GM23338 (cell line): ENCODE measurements at regions not wholly inside any gene's neighbourhood (a gene's known extent, or its start where the extent isn't known, plus 50 kb on each side); places are given as distances from the start of the nearest gene placed in this dataset.

Experiments
- CREB1 ChIP-seq: fragments of 250-450 bp; sonication (Bioruptor Pico); IDR thresholded peaks from 2 replicates; pipeline ENCODE4 v1.5.0; 2020; ENCODE audit warnings: low read depth, mild to moderate bottlenecking, moderate library complexity
- CTCF ChIP-seq, 2 experiments: fragments of 200-600 bp in 1 of 2; sonication (generic) in 1 of 2; conservative IDR thresholded peaks; 2 replicates each; pipeline versions ENCODE4 v1.5.1 to v1.6.1; 2016 to 2017; ENCODE audit warnings: antibody characterized with exemption in 2 of 2, low read depth in 2 of 2, mild to moderate bottlenecking in 2 of 2, moderate library complexity in 1 of 2
- ETS1 ChIP-seq: IDR thresholded peaks from 2 replicates; pipeline ENCODE4 v1.6.1; 2016; ENCODE audit warnings: antibody characterized with exemption
- EZH2 ChIP-seq: fragments of 200-600 bp; sonication (generic); IDR thresholded peaks from one replicate; pipeline ENCODE4 v1.8.0; 2017; ENCODE audit warnings: antibody characterized with exemption, mild to moderate bottlenecking, low read depth; ENCODE audit not compliant: unreplicated experiment
- EZH2phosphoT487 ChIP-seq: fragments of 200-600 bp; sonication (generic); IDR thresholded peaks from one replicate; pipeline ENCODE4 v1.8.1; 2018; ENCODE audit warnings: antibody characterized with exemption; ENCODE audit not compliant: unreplicated experiment
- JUNB ChIP-seq: IDR thresholded peaks from one replicate; pipeline ENCODE4 v1.6.1; 2016; ENCODE audit warnings: antibody characterized with exemption; ENCODE audit not compliant: unreplicated experiment
- POLR2AphosphoS5 ChIP-seq: IDR thresholded peaks from 2 replicates; pipeline ENCODE4 v1.6.1; 2016; ENCODE audit warnings: antibody characterized with exemption, low read depth
- REST ChIP-seq: IDR thresholded peaks from one replicate; pipeline ENCODE4 v1.6.1; 2018; ENCODE audit warnings: antibody characterized with exemption; ENCODE audit not compliant: unreplicated experiment
- ZNF331 ChIP-seq: fragments of 250-450 bp; sonication (Bioruptor Pico); IDR thresholded peaks from 2 replicates; pipeline ENCODE4 v1.5.0; 2020; ENCODE audit warnings: low read depth, mild to moderate bottlenecking, moderate library complexity
- ZNF462 ChIP-seq: fragments of 250-450 bp; sonication (Bioruptor Pico); IDR thresholded peaks from 2 replicates; pipeline ENCODE4 v1.5.0; 2020; ENCODE audit warnings: mild to moderate bottlenecking, moderate library complexity

- TF ChIP-seq REST (no peak), CTCF (conservative IDR thresholded peaks at IDR 0.05; ENCODE audit: low read depth in 2 of 2) (no peak), POLR2AphosphoS5 (no peak), EZH2phosphoT487 (no peak), ZNF462 (CRISPR knock-in tag) (no peak), EZH2 (no peak), JUNB (no peak), ZNF331 (CRISPR knock-in tag) (no peak), ETS1 (no peak), CREB1 (CRISPR knock-in tag) (no peak)
Measured at GRCh38 chr3:81072591-81072990, 688.9 kb downstream of the GBE1 start.
